IPS DF 4.7 (cell line): ENCODE measurements at regions not wholly inside any gene's neighbourhood (a gene's known extent, or its start where the extent isn't known, plus 50 kb on each side); places are given as distances from the start of the nearest gene placed in this dataset.

ENCODE experiments used
- DNase-seq: peaks from one replicate; pipeline ENCODE4 v3.0.0-alpha.2; 2013; ENCODE audit warnings: low spot score; ENCODE audit errors: extremely low read depth

- no peak for DNase-seq
Observed at GRCh38 chr1:30427545-30427944, 295.8 kb downstream of the MATN1 start.

- DNase-seq, result no peak
Observed at GRCh38 chr1:30425046-30425445, 298.3 kb downstream of the MATN1 start.

- DNase-seq, result no peak
Observed at GRCh38 chr1:30423570-30423969, 299.8 kb downstream of the MATN1 start.

- DNase-seq, result no peak
Observed at GRCh38 chr1:30422251-30422650, 301.1 kb downstream of the MATN1 start.

GRCh38 chr1:30420519-30421050 lies 302.8 kb downstream of the MATN1 start:
- no peak for DNase-seq

DNA sequence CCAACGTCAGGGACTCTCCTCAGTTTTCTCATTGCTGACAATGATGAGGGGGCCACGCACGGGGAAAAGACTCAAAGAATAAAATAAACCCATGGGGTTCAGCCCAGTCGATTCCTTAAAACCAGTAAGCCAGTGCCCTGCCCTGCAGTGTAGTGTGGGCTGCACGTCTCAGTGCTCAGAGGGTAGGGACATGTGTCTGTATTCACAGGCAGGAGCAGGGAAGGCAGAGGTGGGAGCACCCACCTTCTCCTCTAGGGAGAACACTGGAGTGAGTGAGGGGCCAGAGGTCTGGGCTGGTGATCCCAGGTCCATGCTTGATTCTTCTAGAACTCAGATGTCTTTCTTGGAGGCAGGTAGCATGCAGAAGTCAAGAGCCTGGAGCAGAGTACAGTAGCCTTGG lies 303.6 kb downstream of the MATN1 start:
- DNase-seq, result no peak

DNA sequence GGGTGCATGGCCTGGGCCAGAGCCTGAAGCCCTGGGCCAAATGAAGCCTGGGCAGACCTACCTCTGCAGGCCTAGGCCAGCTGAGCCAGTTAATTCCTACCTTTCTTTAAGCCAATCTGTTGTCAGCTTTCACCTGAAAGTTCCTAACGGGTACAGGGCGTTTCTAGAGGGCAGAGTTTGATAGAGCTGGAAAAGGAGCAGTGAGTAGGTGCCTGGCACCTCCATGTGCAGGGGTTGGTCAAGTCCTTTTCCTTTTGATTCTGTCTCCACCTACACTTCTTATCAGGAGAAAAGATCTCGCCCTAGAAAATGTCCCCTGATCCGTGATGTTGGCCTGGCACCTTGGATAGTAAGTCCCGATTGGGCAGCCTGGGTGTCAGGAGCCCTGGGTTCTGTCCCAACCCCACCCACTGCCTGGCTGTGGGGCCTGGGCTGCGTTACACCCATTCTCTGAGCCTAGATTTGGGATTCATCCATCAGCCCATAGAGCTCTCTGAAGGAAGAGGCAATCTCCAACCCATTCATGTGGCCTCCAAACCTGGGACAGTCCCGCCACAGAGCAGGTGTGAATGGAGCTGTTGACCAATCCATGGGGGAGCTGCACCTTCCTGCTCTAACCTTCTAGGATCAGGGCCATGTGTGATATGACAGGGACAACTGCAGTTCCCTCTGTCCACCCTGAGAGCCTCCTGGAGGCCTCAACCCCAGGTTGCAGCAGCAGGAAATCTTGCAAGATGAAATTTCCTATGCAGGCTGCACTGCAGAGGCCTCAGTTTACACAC lies 304.3 kb downstream of the MATN1 start:
- DNase-seq, result no peak

DNA sequence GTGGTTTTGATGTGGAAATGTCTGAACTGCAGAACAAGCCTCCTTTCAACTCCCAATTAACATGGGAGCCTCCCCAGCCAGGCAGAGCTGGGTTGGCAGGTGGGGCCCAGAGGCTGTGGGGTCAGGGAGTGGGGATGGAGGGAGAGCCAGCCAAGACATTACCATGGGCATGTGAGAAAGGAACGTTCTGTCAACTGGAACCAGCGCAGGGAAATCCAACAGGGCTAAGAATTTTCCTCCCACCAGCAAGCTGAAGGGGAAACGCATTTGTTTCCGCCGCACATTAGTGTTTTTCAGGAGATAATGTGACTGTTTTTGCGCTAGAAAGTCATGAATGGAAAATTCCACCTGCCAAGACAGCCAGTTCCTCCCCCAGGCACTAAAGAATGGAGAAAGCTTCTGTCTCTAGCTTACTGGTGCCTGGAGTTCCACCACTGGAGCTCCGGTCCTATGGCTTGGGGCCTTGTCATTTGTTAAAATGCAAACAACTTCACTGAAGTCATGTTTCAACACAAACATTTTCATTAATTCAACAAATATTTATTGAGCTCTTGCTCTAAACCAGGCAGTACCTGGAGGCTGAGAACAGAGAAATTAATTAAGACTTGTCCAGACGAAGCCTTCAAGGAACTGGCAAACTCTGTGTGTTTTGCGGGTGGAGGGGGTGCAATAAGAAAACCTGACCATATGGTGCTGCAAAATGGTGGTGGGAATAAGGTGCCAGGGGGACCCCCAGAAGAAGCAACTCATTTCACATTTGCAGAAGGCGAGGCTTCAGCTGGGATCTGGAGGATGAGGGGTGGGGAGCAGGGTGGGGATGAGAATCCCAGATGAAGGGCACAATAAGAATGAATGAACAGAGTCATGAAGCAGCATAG lies 305.1 kb downstream of the MATN1 start:
- no peak for DNase-seq

GRCh38 chr1:30417701-30418046 lies 305.7 kb downstream of the MATN1 start:
- no peak for DNase-seq

DNA sequence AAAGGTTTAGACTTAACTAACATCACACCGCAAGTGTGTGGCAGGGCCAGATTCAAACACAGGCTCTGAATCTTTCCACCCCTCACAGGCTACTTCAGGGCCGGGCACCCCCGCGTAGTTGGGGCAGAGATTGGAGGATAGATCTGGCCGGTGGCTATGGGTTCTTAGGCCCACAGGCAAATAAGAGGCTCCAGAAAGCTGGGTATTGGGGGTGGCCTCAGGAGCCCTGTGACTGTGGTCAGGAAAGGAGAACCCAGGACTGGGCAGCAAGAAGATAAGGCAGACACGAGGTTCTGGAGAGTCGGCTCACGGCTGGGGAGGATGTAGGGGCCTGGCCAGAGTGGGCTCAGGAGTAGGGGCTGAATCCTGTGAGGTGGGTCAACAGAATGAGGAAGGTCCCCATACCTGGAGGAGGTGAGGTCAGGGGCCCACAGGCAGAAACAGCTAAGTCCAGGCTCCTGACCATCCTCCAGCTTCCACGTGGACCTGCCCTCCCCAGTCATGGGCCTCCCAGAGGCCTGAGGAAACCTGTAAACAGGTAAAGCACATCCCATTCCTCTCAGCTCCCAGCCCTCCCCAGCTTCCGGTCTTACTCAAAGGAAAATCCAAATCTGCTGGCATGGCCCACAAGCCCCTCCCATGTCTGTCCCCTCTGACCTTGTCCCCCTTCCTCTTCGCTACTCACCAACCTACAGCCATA lies 306.2 kb downstream of the MATN1 start:
- DNase-seq, result no peak

DNA sequence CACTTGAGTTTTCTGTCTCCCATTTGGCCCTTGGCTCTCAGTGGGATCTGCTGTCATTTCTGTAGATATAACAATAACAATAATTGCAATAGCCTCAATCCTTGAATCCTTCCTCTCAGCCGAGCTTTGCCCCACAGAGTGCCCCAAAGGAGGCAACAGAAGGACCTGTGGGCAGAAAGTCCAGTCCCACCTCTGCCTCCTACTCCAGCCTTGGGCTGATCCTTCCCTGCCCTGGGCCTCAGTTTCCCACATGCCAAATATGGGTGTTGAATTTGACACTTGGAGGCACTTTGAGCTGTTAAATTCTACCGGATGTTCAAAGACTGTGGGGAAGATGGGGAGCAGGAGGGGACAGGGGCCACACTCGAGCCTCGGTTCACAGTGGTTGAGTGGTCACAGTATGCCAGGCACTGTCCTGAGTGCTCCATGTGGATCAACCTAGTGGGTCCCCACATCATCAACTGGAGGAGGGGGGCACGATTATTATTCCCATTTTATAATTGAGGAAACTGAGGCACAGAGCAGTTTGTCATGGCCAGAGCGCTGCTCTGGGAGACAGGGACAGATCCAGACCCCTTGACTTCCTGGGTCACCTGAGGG lies 307.1 kb downstream of the MATN1 start:
- no peak for DNase-seq

- DNase-seq, result no peak
Observed at GRCh38 chr1:30415171-30415940, 308.0 kb downstream of the MATN1 start.

GRCh38 chr1:30414851-30415165 lies 308.6 kb downstream of the MATN1 start:
- no peak for DNase-seq

- no peak for DNase-seq
Observed at GRCh38 chr1:30414086-30414850, 309.1 kb downstream of the MATN1 start.

- no peak for DNase-seq
Observed at GRCh38 chr1:30413606-30414005, 309.8 kb downstream of the MATN1 start.

GRCh38 chr1:30413111-30413440 lies 310.3 kb downstream of the MATN1 start:
- no peak for DNase-seq

DNA sequence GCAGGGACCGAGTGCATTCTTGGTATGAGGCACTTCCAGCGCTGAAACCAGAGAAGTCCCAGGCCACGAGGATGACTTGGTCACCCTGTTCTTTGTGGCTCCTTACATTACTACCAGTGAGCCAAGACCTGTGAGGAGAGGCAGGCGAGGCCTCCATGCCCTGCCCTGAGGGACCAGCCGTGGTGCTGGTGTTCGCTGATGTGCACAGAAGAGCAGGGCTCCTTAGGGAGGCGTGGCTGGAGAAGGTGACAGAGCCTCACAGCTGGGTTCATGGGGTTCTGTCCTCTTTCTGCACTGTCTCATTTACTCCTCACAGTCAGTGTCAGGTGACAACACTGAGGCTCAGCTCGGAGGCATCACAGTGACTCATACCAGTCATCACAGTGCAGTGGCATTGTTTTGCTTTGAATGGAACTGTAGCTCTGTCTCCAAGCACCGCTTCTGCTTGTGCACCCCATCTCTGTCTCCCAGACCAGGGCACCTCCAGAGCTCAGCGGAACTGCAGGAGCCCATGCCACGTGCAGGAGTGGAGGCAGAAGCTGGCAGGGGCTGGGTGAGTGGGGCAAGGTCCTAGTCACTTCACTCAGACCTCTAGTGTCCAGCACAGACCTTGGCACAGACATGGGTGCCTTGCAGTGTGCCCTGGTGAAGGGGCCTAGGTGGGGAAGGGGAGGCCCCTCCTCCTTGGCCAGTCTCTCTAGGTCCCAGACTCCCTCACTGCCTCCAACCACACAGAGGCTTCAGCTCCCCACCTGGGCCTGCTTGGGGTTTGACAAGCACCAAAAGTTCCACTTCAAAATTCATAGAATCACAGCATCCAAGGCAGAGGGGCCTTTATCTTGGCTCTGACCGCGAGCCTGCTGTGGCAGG lies 310.9 kb downstream of the MATN1 start:
- DNase-seq, result no peak

DNA sequence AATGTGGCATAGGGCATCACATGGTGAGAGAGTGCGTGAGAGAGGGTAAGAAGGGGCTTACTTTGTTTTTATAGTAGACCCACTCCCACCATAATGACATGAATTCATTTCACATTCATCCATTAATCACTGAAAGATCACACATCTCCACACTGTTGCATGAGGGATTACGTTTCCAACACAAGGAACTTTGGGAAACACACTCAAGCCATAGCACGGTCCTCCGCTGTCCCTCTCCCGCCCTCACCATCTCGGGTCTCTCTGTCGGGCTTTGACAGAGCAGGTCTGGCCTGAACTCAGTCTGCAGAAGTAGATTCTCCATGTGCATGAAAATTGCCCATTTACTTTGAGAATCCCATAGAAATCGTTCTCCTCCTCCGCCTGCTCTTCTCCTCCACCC lies 312.2 kb downstream of the MATN1 start:
- DNase-seq, result no peak

DNA sequence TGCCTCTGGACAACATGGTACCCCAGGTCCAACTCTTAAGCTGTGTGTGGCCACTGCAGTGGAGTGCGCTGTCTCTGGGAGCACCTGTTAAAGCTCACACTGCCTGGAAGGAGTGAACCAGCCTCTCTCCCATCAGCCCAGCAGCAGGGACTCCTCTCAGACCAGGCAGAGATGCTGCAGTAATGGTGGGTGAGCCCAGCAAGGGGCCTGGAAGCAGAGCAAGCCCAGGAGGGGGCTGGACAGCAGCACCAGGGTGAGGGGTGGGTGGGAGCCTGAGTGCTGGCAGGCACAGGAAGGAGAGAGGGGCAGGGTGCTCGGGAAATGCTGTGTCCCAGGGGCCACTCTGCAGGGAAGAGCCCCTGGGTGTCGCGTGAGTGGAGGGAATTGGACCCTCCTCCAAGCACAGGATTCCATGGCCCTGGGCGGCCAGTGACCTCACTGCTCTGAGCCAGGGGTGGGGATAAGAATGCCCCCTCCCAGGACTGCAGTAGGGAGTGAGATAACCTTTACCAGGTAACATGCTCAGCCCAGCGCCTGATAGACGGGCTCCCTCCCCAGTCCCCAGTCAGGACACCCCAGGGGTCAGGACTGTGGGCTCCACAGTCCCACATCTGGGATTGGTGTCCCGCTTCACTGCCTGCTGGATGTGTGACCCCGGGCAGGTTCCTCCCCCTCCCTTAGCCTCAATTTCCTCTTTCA lies 313.1 kb downstream of the MATN1 start:
- no peak for DNase-seq
